ENCODE measurements at regions not wholly inside any gene's neighbourhood (a gene's known extent, or its start where the extent isn't known, plus 50 kb on each side); places are given as distances from the start of the nearest gene placed in this dataset.
A peak's percentile ranks its signal among the peaks of the same experiment; 100 is the strongest.

- Histone ChIP-seq H3K4me3 (ENCODE audit: low read length) (no peak overlapping the region), H3K27ac (ENCODE audit: low read length) (no peak overlapping the region), H3K4me1 (ENCODE audit: control insufficient read depth, insufficient read depth, low read length) (peaks cover 33% of the 10 kb centered on the region), H3K9me3 (replicated peaks; ENCODE audit: control insufficient read depth, low read depth, low read length) (no peaks in the 10 kb centered on the region), H3K36me3 (ENCODE audit: control insufficient read depth, insufficient read depth, low read length) (peaks cover 81% of the 10 kb centered on the region), H3K27me3 (ENCODE audit: control insufficient read depth, insufficient read depth, low read length) (no peaks in the 10 kb centered on the region)
- WGBS (ENCODE audit: insufficient coverage), result 83% methylated on average over 1 of the region's 9 CpGs
- DNase-seq, result no peak
Measured at GRCh38 chr17:77493901-77494663, 353.3 kb downstream of the SEC14L1 start.

- H3K9me3 ChIP-seq (replicated peaks; ENCODE audit: control insufficient read depth, low read depth, low read length), result no peaks in the 10 kb centered on the region
- H3K4me3 ChIP-seq (ENCODE audit: low read length), result no peak overlapping the region
- peak; percentile 88 for DNase-seq
- WGBS (ENCODE audit: insufficient coverage), result 8% methylated on average over 11 of the region's 18 CpGs
- H3K4me1 ChIP-seq (ENCODE audit: control insufficient read depth, insufficient read depth, low read length), result peaks cover 25% of the 10 kb centered on the region
- H3K36me3 ChIP-seq (ENCODE audit: control insufficient read depth, insufficient read depth, low read length), result peaks cover 84% of the 10 kb centered on the region
- no peaks in the 10 kb centered on the region for H3K27me3 ChIP-seq (ENCODE audit: control insufficient read depth, insufficient read depth, low read length)
- H3K27ac ChIP-seq (ENCODE audit: low read length), result peak overlapping the region; percentile 17
Measured at GRCh38 chr17:77494664-77495435, 354.1 kb downstream of the SEC14L1 start.

- Histone ChIP-seq H3K9me3 (replicated peaks; ENCODE audit: control insufficient read depth, low read depth, low read length) (no peaks in the 10 kb centered on the region), H3K27me3 (ENCODE audit: control insufficient read depth, insufficient read depth, low read length) (no peaks in the 10 kb centered on the region), H3K27ac (ENCODE audit: low read length) (no peak overlapping the region), H3K4me1 (ENCODE audit: control insufficient read depth, insufficient read depth, low read length) (peaks cover 18% of the 10 kb centered on the region), H3K4me3 (ENCODE audit: low read length) (no peak overlapping the region), H3K36me3 (ENCODE audit: control insufficient read depth, insufficient read depth, low read length) (peaks cover 83% of the 10 kb centered on the region)
- DNase-seq, result no peak
- 91% methylated on average over 8 of the region's 11 CpGs for WGBS (ENCODE audit: insufficient coverage)
Measured at GRCh38 chr17:77495575-77495974, 354.8 kb downstream of the SEC14L1 start.

GRCh38 chr17:77496401-77496801 is 355.6 kb downstream of the SEC14L1 start:
- DNase-seq, result no peak
- peaks cover 80% of the 10 kb centered on the region for H3K36me3 ChIP-seq (ENCODE audit: control insufficient read depth, insufficient read depth, low read length)
- no peak overlapping the region for H3K27ac ChIP-seq (ENCODE audit: low read length)
- no peaks in the 10 kb centered on the region for H3K9me3 ChIP-seq (replicated peaks; ENCODE audit: control insufficient read depth, low read depth, low read length)
- H3K4me1 ChIP-seq (ENCODE audit: control insufficient read depth, insufficient read depth, low read length), result peaks cover 13% of the 10 kb centered on the region
- WGBS (ENCODE audit: insufficient coverage), result 91% methylated on average over 12 of the region's 12 CpGs
- no peaks in the 10 kb centered on the region for H3K27me3 ChIP-seq (ENCODE audit: control insufficient read depth, insufficient read depth, low read length)
- H3K4me3 ChIP-seq (ENCODE audit: low read length), result no peak overlapping the region

- H3K4me1 ChIP-seq (ENCODE audit: control insufficient read depth, insufficient read depth, low read length), result peaks cover 11% of the 10 kb centered on the region
- H3K4me3 ChIP-seq (ENCODE audit: low read length), result no peak overlapping the region
- no peaks in the 10 kb centered on the region for H3K9me3 ChIP-seq (replicated peaks; ENCODE audit: control insufficient read depth, low read depth, low read length)
- H3K36me3 ChIP-seq (ENCODE audit: control insufficient read depth, insufficient read depth, low read length), result peaks cover 81% of the 10 kb centered on the region
- H3K27me3 ChIP-seq (ENCODE audit: control insufficient read depth, insufficient read depth, low read length), result no peaks in the 10 kb centered on the region
- H3K27ac ChIP-seq (ENCODE audit: low read length), result no peak overlapping the region
- 85% methylated on average over 7 of the region's 9 CpGs for WGBS (ENCODE audit: insufficient coverage)
- DNase-seq, result no peak
Measured at GRCh38 chr17:77496831-77497577, 356.2 kb downstream of the SEC14L1 start.

- H3K4me3 ChIP-seq (ENCODE audit: low read length), result no peak overlapping the region
- DNase-seq, result no peak
- peaks cover 76% of the 10 kb centered on the region for H3K36me3 ChIP-seq (ENCODE audit: control insufficient read depth, insufficient read depth, low read length)
- peaks cover 8% of the 10 kb centered on the region for H3K4me1 ChIP-seq (ENCODE audit: control insufficient read depth, insufficient read depth, low read length)
- no peak overlapping the region for H3K27ac ChIP-seq (ENCODE audit: low read length)
- no peaks in the 10 kb centered on the region for H3K9me3 ChIP-seq (replicated peaks; ENCODE audit: control insufficient read depth, low read depth, low read length)
- no peaks in the 10 kb centered on the region for H3K27me3 ChIP-seq (ENCODE audit: control insufficient read depth, insufficient read depth, low read length)
- 78% methylated on average over 4 of the region's 8 CpGs for WGBS (ENCODE audit: insufficient coverage)
Measured at GRCh38 chr17:77497578-77497934, 356.8 kb downstream of the SEC14L1 start.

DNA sequence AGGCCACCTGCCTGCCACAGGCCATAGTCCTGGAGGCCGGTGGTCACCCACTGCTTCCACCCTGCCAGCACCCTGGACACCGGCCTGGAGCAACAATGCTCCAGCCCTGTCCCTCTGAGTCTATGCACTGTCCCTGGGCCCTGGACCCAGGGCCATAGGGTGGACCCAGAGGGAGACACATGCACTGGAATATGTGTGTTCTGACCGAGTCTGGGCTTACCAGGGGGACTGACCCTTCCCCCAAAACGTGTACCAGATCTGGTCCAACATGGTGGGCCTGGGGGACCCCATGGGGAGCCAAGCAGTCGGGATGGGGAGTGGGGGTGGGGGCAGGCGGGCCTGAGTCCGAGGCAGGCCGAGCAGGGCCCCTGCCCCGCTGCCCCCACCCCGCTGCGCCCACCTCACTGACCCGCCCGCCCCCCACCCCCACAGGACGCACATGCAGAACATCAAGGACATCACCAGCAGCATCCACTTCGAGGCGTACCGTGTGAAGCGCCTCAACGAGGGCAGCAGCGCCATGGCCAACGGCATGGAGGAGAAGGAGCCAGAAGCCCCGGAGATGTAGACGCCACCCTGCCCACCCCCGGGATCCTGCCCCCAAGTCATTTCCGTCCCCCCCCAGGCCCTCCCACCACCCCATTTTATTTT is 357.4 kb downstream of the SEC14L1 start:
- H3K27ac ChIP-seq (ENCODE audit: low read length), result no peak overlapping the region
- H3K27me3 ChIP-seq (ENCODE audit: control insufficient read depth, insufficient read depth, low read length), result no peaks in the 10 kb centered on the region
- H3K36me3 ChIP-seq (ENCODE audit: control insufficient read depth, insufficient read depth, low read length), result peaks cover 72% of the 10 kb centered on the region
- no peak overlapping the region for H3K4me3 ChIP-seq (ENCODE audit: low read length)
- H3K9me3 ChIP-seq (replicated peaks; ENCODE audit: control insufficient read depth, low read depth, low read length), result no peaks in the 10 kb centered on the region
- peaks cover 8% of the 10 kb centered on the region for H3K4me1 ChIP-seq (ENCODE audit: control insufficient read depth, insufficient read depth, low read length)
- no peak for DNase-seq
- WGBS (ENCODE audit: insufficient coverage), result 85% methylated on average over 9 of the region's 25 CpGs

DNA sequence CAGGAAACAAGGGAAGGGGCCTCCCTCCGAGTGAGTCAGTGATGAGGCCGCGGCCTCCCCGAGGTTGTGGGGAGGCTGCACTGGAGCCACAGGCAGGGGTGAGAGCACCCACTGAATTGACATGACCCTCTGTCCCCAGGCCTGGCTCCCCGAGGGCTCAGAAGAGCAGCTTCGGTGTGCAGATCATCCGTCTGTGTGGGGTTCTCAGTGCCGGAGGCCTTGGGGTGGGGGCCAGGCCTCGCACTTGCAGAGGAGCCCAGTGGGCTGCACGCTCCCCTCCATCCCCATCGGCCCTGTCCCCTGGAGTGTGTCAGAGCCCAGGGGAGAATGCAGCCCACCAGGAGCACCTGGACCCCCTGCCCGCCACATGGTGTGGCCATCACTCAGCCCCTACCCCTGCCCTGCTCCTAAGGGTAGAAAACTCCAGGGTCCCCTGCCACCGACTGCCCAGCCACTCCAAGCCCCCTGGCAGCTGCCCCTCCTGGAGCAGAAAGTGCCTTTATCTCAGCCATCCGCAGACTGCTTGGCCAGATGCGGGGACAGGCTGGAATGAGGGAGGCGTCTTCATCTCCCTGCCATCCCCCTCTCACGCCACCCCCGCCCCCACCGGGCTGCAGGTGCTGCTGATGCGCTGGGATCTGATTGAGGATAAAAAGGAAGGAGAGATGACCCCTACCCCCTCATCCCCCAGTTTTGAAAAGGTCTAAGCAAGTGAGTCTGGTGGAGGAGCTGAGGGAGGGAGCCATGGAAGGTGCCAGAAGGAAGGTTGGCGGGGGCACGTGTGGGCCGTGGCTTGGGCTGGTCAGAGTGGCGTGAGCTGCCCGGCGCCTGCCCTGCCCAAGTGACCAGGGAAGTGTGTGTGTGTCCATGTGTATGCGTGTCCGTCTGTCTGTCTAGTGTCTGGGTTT is 358.3 kb downstream of the SEC14L1 start:
- peaks cover 9% of the 10 kb centered on the region for H3K4me1 ChIP-seq (ENCODE audit: control insufficient read depth, insufficient read depth, low read length)
- no peaks in the 10 kb centered on the region for H3K27me3 ChIP-seq (ENCODE audit: control insufficient read depth, insufficient read depth, low read length)
- no peak for DNase-seq
- no peak overlapping the region for H3K27ac ChIP-seq (ENCODE audit: low read length)
- H3K4me3 ChIP-seq (ENCODE audit: low read length), result no peak overlapping the region
- H3K9me3 ChIP-seq (replicated peaks; ENCODE audit: control insufficient read depth, low read depth, low read length), result no peaks in the 10 kb centered on the region
- H3K36me3 ChIP-seq (ENCODE audit: control insufficient read depth, insufficient read depth, low read length), result peaks cover 64% of the 10 kb centered on the region
- 86% methylated on average over 13 of the region's 28 CpGs for WGBS (ENCODE audit: insufficient coverage)

GRCh38 chr17:77499699-77500435 is 359.1 kb downstream of the SEC14L1 start:
- no peak overlapping the region for H3K4me3 ChIP-seq (ENCODE audit: low read length)
- no peaks in the 10 kb centered on the region for H3K27me3 ChIP-seq (ENCODE audit: control insufficient read depth, insufficient read depth, low read length)
- 89% methylated on average over 5 of the region's 14 CpGs for WGBS (ENCODE audit: insufficient coverage)
- H3K4me1 ChIP-seq (ENCODE audit: control insufficient read depth, insufficient read depth, low read length), result peaks cover 8% of the 10 kb centered on the region
- no peak for DNase-seq
- no peak overlapping the region for H3K27ac ChIP-seq (ENCODE audit: low read length)
- H3K9me3 ChIP-seq (replicated peaks; ENCODE audit: control insufficient read depth, low read depth, low read length), result no peaks in the 10 kb centered on the region
- H3K36me3 ChIP-seq (ENCODE audit: control insufficient read depth, insufficient read depth, low read length), result peaks cover 56% of the 10 kb centered on the region

Data from muscle of leg (tissue), 3 donors.